Type B pancreatic cell (in vitro differentiated cells): ENCODE measurements at regions not wholly inside any gene's neighbourhood (a gene's known extent, or its start where the extent isn't known, plus 50 kb on each side); places are given as distances from the start of the nearest gene placed in this dataset.
A peak's percentile ranks its signal among the peaks of the same experiment; 100 is the strongest.

Source experiments
- DNase-seq: peaks from one replicate; pipeline ENCODE4 v3.0.0; 2021; ENCODE audit warnings: mixed read lengths; ENCODE audit not compliant: unreplicated experiment; ENCODE audit errors: extremely low spot score
- H3K27ac Mint-ChIP-seq: 2 replicates; pipeline ENCODE4 v1.8.0; 2021; ENCODE audit warnings: mild to moderate bottlenecking, mixed read lengths
- H3K27me3 Mint-ChIP-seq: 2 replicates; pipeline ENCODE4 v1.8.0; 2021; ENCODE audit warnings: mixed read lengths
- H3K36me3 Mint-ChIP-seq: 2 replicates; pipeline ENCODE4 v1.8.0; 2021; ENCODE audit warnings: mixed read lengths
- H3K4me1 Mint-ChIP-seq: one replicate; pipeline ENCODE4 v1.8.0; 2021; ENCODE audit warnings: mixed read lengths; ENCODE audit not compliant: unreplicated experiment
- H3K4me3 Mint-ChIP-seq: 2 replicates; pipeline ENCODE4 v1.8.0; 2021; ENCODE audit warnings: mild to moderate bottlenecking, mixed read lengths
- H3K9me3 Mint-ChIP-seq: 2 replicates; pipeline ENCODE4 v1.8.0; 2021; ENCODE audit warnings: mixed read lengths
- CTCF ChIP-seq: fragments of 200-600 bp; sonication (generic); conservative IDR thresholded peaks from 2 replicates; pipeline ENCODE4 v1.5.0; 2021; ENCODE audit warnings: antibody characterized with exemption, mild to moderate bottlenecking

- no peak overlapping the region for H3K27ac Mint-ChIP-seq
- peaks cover 22% of the 10 kb centered on the region for H3K27me3 Mint-ChIP-seq
- H3K36me3 Mint-ChIP-seq: peaks cover 3% of the 10 kb centered on the region
- peaks cover 4% of the 10 kb centered on the region for H3K9me3 Mint-ChIP-seq
- TF ChIP-seq CTCF: no peak
- DNase-seq: no peak
- peaks cover 25% of the 10 kb centered on the region for H3K4me1 Mint-ChIP-seq
- H3K4me3 Mint-ChIP-seq: no peak overlapping the region
Measured at GRCh38 chr10:28849821-28850220, 172.5 kb downstream of the BAMBI start.

- H3K27me3 Mint-ChIP-seq: peaks cover 22% of the 10 kb centered on the region
- no peak overlapping the region for H3K27ac Mint-ChIP-seq
- peaks cover 4% of the 10 kb centered on the region for H3K9me3 Mint-ChIP-seq
- peaks cover 3% of the 10 kb centered on the region for H3K36me3 Mint-ChIP-seq
- no peak for DNase-seq
- no peak overlapping the region for H3K4me3 Mint-ChIP-seq
- peaks cover 25% of the 10 kb centered on the region for H3K4me1 Mint-ChIP-seq
- TF ChIP-seq CTCF: no peak
Measured at GRCh38 chr10:28850784-28851183, 173.5 kb downstream of the BAMBI start.

- no peak overlapping the region for H3K27ac Mint-ChIP-seq
- peaks cover 25% of the 10 kb centered on the region for H3K27me3 Mint-ChIP-seq
- peaks cover 25% of the 10 kb centered on the region for H3K4me1 Mint-ChIP-seq
- no peak for DNase-seq
- H3K4me3 Mint-ChIP-seq: peak overlapping the region; percentile 25
- H3K9me3 Mint-ChIP-seq: peaks cover 8% of the 10 kb centered on the region
- peaks cover 3% of the 10 kb centered on the region for H3K36me3 Mint-ChIP-seq
- TF ChIP-seq CTCF: no peak
Measured at GRCh38 chr10:28853195-28853594, 175.9 kb downstream of the BAMBI start.

GRCh38 chr10:28857164-28857563 is 179.8 kb downstream of the BAMBI start:
- no peak for DNase-seq
- peaks cover 15% of the 10 kb centered on the region for H3K9me3 Mint-ChIP-seq
- no peak for TF ChIP-seq CTCF
- H3K4me1 Mint-ChIP-seq: peaks cover 19% of the 10 kb centered on the region
- no peaks in the 10 kb centered on the region for H3K36me3 Mint-ChIP-seq
- no peak overlapping the region for H3K4me3 Mint-ChIP-seq
- H3K27me3 Mint-ChIP-seq: peaks cover 14% of the 10 kb centered on the region
- no peak overlapping the region for H3K27ac Mint-ChIP-seq

GRCh38 chr10:28858646-28859045 is 181.3 kb downstream of the BAMBI start:
- Mint-ChIP-seq H3K4me3 (no peak overlapping the region), H3K36me3 (no peaks in the 10 kb centered on the region), H3K27me3 (peaks cover 4% of the 10 kb centered on the region), H3K27ac (no peak overlapping the region), H3K4me1 (peaks cover 7% of the 10 kb centered on the region), H3K9me3 (peaks cover 15% of the 10 kb centered on the region)
- DNase-seq: no peak
- TF ChIP-seq CTCF: no peak

GRCh38 chr10:28859791-28860190 is 182.5 kb downstream of the BAMBI start:
- no peak overlapping the region for H3K4me3 Mint-ChIP-seq
- no peak for DNase-seq
- peaks cover 3% of the 10 kb centered on the region for H3K27me3 Mint-ChIP-seq
- TF ChIP-seq CTCF: no peak
- H3K4me1 Mint-ChIP-seq: peaks cover 6% of the 10 kb centered on the region
- no peaks in the 10 kb centered on the region for H3K36me3 Mint-ChIP-seq
- no peak overlapping the region for H3K27ac Mint-ChIP-seq
- H3K9me3 Mint-ChIP-seq: peaks cover 15% of the 10 kb centered on the region
